ENCODE measurements at regions not wholly inside any gene's neighbourhood (a gene's known extent, or its start where the extent isn't known, plus 50 kb on each side); places are given as distances from the start of the nearest gene placed in this dataset.

- Histone ChIP-seq H3K36me3 (no peaks in the 10 kb centered on the region), H3K4me3 (no peak overlapping the region), H3K27me3 (no peaks in the 10 kb centered on the region), H3K27ac (no peak overlapping the region), H3K9me3 (peaks cover 11% of the 10 kb centered on the region), H3K4me1 (no peaks in the 10 kb centered on the region)
- no peak for DNase-seq
- intact Hi-C loops (cut with DNase I), result no loop called here
- ATAC-seq, result no peak
- no peak for TF ChIP-seq CTCF (IDR thresholded peaks at IDR 0.05)
Measured at GRCh38 chr21:25243808-25244207, 363.5 kb downstream of the MRPL39 start.

- no peak for DNase-seq
- Histone ChIP-seq H3K27me3 (no peaks in the 10 kb centered on the region), H3K4me3 (no peak overlapping the region), H3K9me3 (peaks cover 11% of the 10 kb centered on the region), H3K27ac (no peak overlapping the region), H3K36me3 (no peaks in the 10 kb centered on the region), H3K4me1 (no peaks in the 10 kb centered on the region)
- ATAC-seq, result no peak
- no peak for TF ChIP-seq CTCF (IDR thresholded peaks at IDR 0.05)
- intact Hi-C loops (cut with DNase I), result no loop called here
Measured at GRCh38 chr21:25240974-25241373, 366.3 kb downstream of the MRPL39 start.

- H3K9me3 ChIP-seq, result peaks cover 11% of the 10 kb centered on the region
- H3K27me3 ChIP-seq, result no peaks in the 10 kb centered on the region
- intact Hi-C loops (cut with DNase I), result no loop called here
- H3K27ac ChIP-seq, result no peak overlapping the region
- H3K36me3 ChIP-seq, result no peaks in the 10 kb centered on the region
- no peak for TF ChIP-seq CTCF (IDR thresholded peaks at IDR 0.05)
- ATAC-seq (no peak), DNase-seq (no peak)
- no peaks in the 10 kb centered on the region for H3K4me1 ChIP-seq
- no peak overlapping the region for H3K4me3 ChIP-seq
Measured at GRCh38 chr21:25234857-25235801, 372.2 kb downstream of the MRPL39 start.

GRCh38 chr21:25220954-25221353 lies 386.3 kb downstream of the MRPL39 start:
- H3K27me3 ChIP-seq, result no peaks in the 10 kb centered on the region
- no peak for DNase-seq
- no peaks in the 10 kb centered on the region for H3K9me3 ChIP-seq
- TF ChIP-seq CTCF (IDR thresholded peaks at IDR 0.05), result no peak
- no peak for ATAC-seq
- H3K4me1 ChIP-seq, result no peaks in the 10 kb centered on the region
- no peak overlapping the region for H3K4me3 ChIP-seq
- no peaks in the 10 kb centered on the region for H3K36me3 ChIP-seq
- intact Hi-C loops (cut with DNase I), result no loop called here
- H3K27ac ChIP-seq, result no peak overlapping the region

- no peaks in the 10 kb centered on the region for H3K27me3 ChIP-seq
- DNase-seq (no peak), ATAC-seq (no peak)
- H3K27ac ChIP-seq, result no peak overlapping the region
- intact Hi-C loops (cut with DNase I), result no loop called here
- TF ChIP-seq CTCF (IDR thresholded peaks at IDR 0.05), result no peak
- no peaks in the 10 kb centered on the region for H3K9me3 ChIP-seq
- no peaks in the 10 kb centered on the region for H3K36me3 ChIP-seq
- no peak overlapping the region for H3K4me3 ChIP-seq
- no peaks in the 10 kb centered on the region for H3K4me1 ChIP-seq
Measured at GRCh38 chr21:25220169-25220568, 387.1 kb downstream of the MRPL39 start.
